Middle frontal gyrus (tissue), 1 donor: ENCODE measurements at regions not wholly inside any gene's neighbourhood (a gene's known extent, or its start where the extent isn't known, plus 50 kb on each side); places are given as distances from the start of the nearest gene placed in this dataset.

Source experiments
- DNase-seq: peaks from one replicate; pipeline ENCODE4 v3.0.0-alpha.2; 2015; ENCODE audit warnings: low spot score; ENCODE audit errors: extremely low spot score

- DNase-seq = no peak
Measured at GRCh38 chr21:33155422-33155821, 74.3 kb upstream of the IFNAR2 start.

GRCh38 chr21:33157303-33157702, 72.4 kb upstream of the IFNAR2 start:
- no peak for DNase-seq

- no peak for DNase-seq
Measured at GRCh38 chr21:33158654-33159053, 71.1 kb upstream of the IFNAR2 start.

GRCh38 chr21:33162436-33162951, 67.2 kb upstream of the IFNAR2 start:
- DNase-seq = no peak

- no peak for DNase-seq
Measured at GRCh38 chr21:33168886-33169285, 60.9 kb upstream of the IFNAR2 start.

- no peak for DNase-seq
Measured at GRCh38 chr21:33169359-33169758, 60.4 kb upstream of the IFNAR2 start.

GRCh38 chr21:33171616-33172169, 58.0 kb upstream of the IFNAR2 start:
- no peak for DNase-seq

GRCh38 chr21:33174756-33175155, 55.0 kb upstream of the IFNAR2 start:
- DNase-seq = no peak
